Activated CD8-positive, alpha-beta memory T cell treated with anti-CD3 and anti-CD28 coated beads for 1 hour (primary cell): ENCODE measurements at regions not wholly inside any gene's neighbourhood (a gene's known extent, or its start where the extent isn't known, plus 50 kb on each side); places are given as distances from the start of the nearest gene placed in this dataset.

Source experiments
- DNase-seq, 2 donors: peaks; one replicate each; pipeline ENCODE4 v3.0.0-alpha.2; 2020; ENCODE audit warnings: low read depth in 1 of 2; ENCODE audit errors: extremely low read depth in 1 of 2

- no peak for DNase-seq
Measured at GRCh38 chr18:30376515-30376914, 666.0 kb downstream of the DSC3 start.

- DNase-seq: no peak
Measured at GRCh38 chr18:30361864-30362540, 680.5 kb downstream of the DSC3 start.

GRCh38 chr18:30359521-30359920 lies 683.0 kb downstream of the DSC3 start:
- DNase-seq: no peak

GRCh38 chr18:30358555-30358954 lies 684.0 kb downstream of the DSC3 start:
- no peak for DNase-seq

- DNase-seq: no peak
Measured at GRCh38 chr18:30352551-30353168, 689.9 kb downstream of the DSC3 start.

- no peak for DNase-seq
Measured at GRCh38 chr18:30350263-30350662, 692.3 kb downstream of the DSC3 start.

GRCh38 chr18:30343090-30343489 lies 699.5 kb downstream of the DSC3 start:
- DNase-seq: no peak

- no peak for DNase-seq
Measured at GRCh38 chr18:30342675-30343074, 699.9 kb downstream of the DSC3 start.

GRCh38 chr18:30334781-30335180 lies 707.8 kb downstream of the DSC3 start:
- DNase-seq: no peak

GRCh38 chr18:30333310-30333709 lies 709.2 kb downstream of the DSC3 start:
- DNase-seq: no peak

GRCh38 chr18:30328839-30329238 lies 713.7 kb downstream of the DSC3 start:
- no peak for DNase-seq

- DNase-seq: no peak
Measured at GRCh38 chr18:30302181-30302580, 740.4 kb downstream of the DSC3 start.

- no peak for DNase-seq
Measured at GRCh38 chr18:30298769-30299168, 743.8 kb downstream of the DSC3 start.

GRCh38 chr18:30288662-30289414 lies 753.7 kb downstream of the DSC3 start:
- no peak for DNase-seq

GRCh38 chr18:30280861-30281470 lies 761.6 kb downstream of the DSC3 start:
- DNase-seq: no peak

- no peak for DNase-seq
Measured at GRCh38 chr18:30280186-30280585, 762.4 kb downstream of the DSC3 start.

- DNase-seq: no peak
Measured at GRCh38 chr18:30277676-30278075, 764.9 kb downstream of the DSC3 start.

GRCh38 chr18:30271716-30272115 lies 770.8 kb downstream of the DSC3 start:
- no peak for DNase-seq

GRCh38 chr18:30265190-30265589 lies 777.4 kb downstream of the DSC3 start:
- DNase-seq: no peak

- DNase-seq: no peak
Measured at GRCh38 chr18:30254331-30254730, 788.2 kb downstream of the DSC3 start.

GRCh38 chr18:30248056-30248455 lies 794.5 kb downstream of the DSC3 start:
- no peak for DNase-seq
